ENCODE measurements at regions not wholly inside any gene's neighbourhood (a gene's known extent, or its start where the extent isn't known, plus 50 kb on each side); places are given as distances from the start of the nearest gene placed in this dataset.

DNA sequence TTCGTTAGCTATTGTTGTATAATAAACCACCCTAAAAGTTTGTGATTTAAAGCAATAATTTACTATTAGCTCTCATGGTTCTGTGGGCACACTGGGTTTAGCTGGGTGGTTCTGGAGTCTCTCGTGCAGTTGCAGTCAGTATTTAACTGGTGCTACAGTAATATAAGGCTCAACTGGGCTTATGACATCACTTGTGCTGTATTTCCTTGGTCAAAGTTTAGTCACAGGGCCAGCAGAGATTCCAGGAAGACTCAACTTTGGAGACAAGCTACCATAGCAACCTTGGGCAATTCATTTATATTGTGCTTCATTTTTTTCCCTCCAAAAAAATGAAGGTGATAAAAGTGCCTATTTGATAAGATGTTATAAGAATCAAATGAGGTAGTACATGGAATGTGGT lies 204.2 kb upstream of the GUCY1A2 start:
- TF ChIP-seq EZH2phosphoT487 (IDR thresholded peaks at IDR 0.05; ENCODE audit: insufficient read depth, low read depth) (no peak), EZH2 (IDR thresholded peaks at IDR 0.05; ENCODE audit: insufficient read depth, poor library complexity, severe bottlenecking) (no peak)
